NB4 (cell line): ENCODE measurements at regions not wholly inside any gene's neighbourhood (a gene's known extent, or its start where the extent isn't known, plus 50 kb on each side); places are given as distances from the start of the nearest gene placed in this dataset.

Experiments
- CTCF ChIP-seq: IDR thresholded peaks from one replicate; pipeline ENCODE4 v1.5.1; 2012; ENCODE audit warnings: low read depth, low read length
- MAX ChIP-seq: IDR thresholded peaks from 2 replicates; pipeline ENCODE4 v1.6.1; 2011; ENCODE audit warnings: low read depth, low read length
- MYC ChIP-seq: IDR thresholded peaks from 2 replicates; pipeline ENCODE4 v1.6.1; 2011; ENCODE audit warnings: low read depth, low read length
- POLR2A ChIP-seq: IDR thresholded peaks from 2 replicates; pipeline ENCODE4 v1.6.1; 2011; ENCODE audit warnings: mild to moderate bottlenecking; ENCODE audit not compliant: insufficient read length; ENCODE audit errors: extremely low read depth

GRCh38 chr1:38222891-38223290 lies 176.3 kb upstream of the POU3F1 start:
- TF ChIP-seq POLR2A: no peak
- TF ChIP-seq CTCF: no peak
- no peak for TF ChIP-seq MAX
- TF ChIP-seq MYC: no peak
